Endothelial cell of umbilical vein (primary cell): ENCODE measurements at regions not wholly inside any gene's neighbourhood (a gene's known extent, or its start where the extent isn't known, plus 50 kb on each side); places are given as distances from the start of the nearest gene placed in this dataset.

Experiments used
- BruUV-seq: library from RNA; stranded (reverse); fragments of 400-500 nt; replicated peaks from 2 replicates; lab custom pipeline; 2021; lab: Mats Ljungman, UMichigan
- CTCF ChIA-PET: fragments of 300-600, 350-600 bp; sonication (Branson Sonifier 250); formaldehyde crosslinking; loops from one replicate; lab custom pipeline; 2021; ENCODE audit warnings: antibody characterized with exemption, inconsistent platforms; lab: Charles Lee
- POLR2A ChIA-PET: fragments of 300-600, 350-600 bp; sonication (Branson Sonifier 250); formaldehyde crosslinking; loops from one replicate; lab custom pipeline; 2021; ENCODE audit warnings: antibody characterized with exemption, inconsistent platforms; lab: Charles Lee
- DNase-seq: peaks from one replicate; pipeline ENCODE4 v3.0.0-alpha.2; 2011; ENCODE audit warnings: low read depth, low spot score
- FAIRE-seq: peaks from 2 replicates; lab custom pipeline; 2011; peaks lifted over from hg19 to GRCh38; lab: Jason Lieb, UNC
- H2AFZ ChIP-seq: 2 replicates; pipeline ENCODE4 v1.6.0; 2012; ENCODE audit warnings: low read depth, low read length, control low read depth, inconsistent platforms
- H3K27ac ChIP-seq: 2 replicates; pipeline ENCODE4 v1.5.1; 2011; ENCODE audit warnings: low read depth, mild to moderate bottlenecking, control low read depth, low read length, moderate library complexity; ENCODE audit not compliant: insufficient read depth
- H3K27me3 ChIP-seq, 2 experiments: 2 replicates each; pipeline versions ENCODE4 v1.6.0 to v1.6.1; 2011; ENCODE audit warnings: low read length in 2 of 2, mixed read lengths in 1 of 2; ENCODE audit not compliant: control insufficient read depth in 2 of 2, insufficient read depth in 2 of 2
- H3K36me3 ChIP-seq, 2 experiments: 2 replicates in 1 of 2; 3 replicates in 1 of 2; pipeline ENCODE4 v1.5.1; 2011; ENCODE audit warnings: low read length in 2 of 2, mild to moderate bottlenecking in 1 of 2, moderate library complexity in 1 of 2; ENCODE audit not compliant: control insufficient read depth in 2 of 2, insufficient read depth in 2 of 2; ENCODE audit errors: extremely low read depth in 1 of 2
- H3K4me1 ChIP-seq: 3 replicates; pipeline ENCODE4 v1.5.1; 2011; ENCODE audit warnings: mild to moderate bottlenecking, low read length; ENCODE audit not compliant: control insufficient read depth, insufficient read depth; ENCODE audit errors: extremely low read depth
- H3K4me2 ChIP-seq: 2 replicates; pipeline ENCODE4 v1.6.1; 2011; ENCODE audit warnings: low read length, control low read depth, mixed read lengths; ENCODE audit not compliant: insufficient read depth
- H3K4me3 ChIP-seq, 3 experiments: fragments of 200-600 bp in 1 of 3; sonication (generic), shearing (Covaris generic) in 1 of 3; replicated peaks in 1 of 3; 2 replicates each; pipeline ENCODE4 v1.5.1; 2011 to 2016; ENCODE audit warnings: control low read depth in 3 of 3, low read length in 3 of 3, mild to moderate bottlenecking in 2 of 3, inconsistent platforms in 1 of 3, low read depth in 1 of 3, moderate library complexity in 1 of 3; ENCODE audit not compliant: insufficient read depth in 1 of 3
- H3K79me2 ChIP-seq: 2 replicates; pipeline ENCODE4 v1.6.0; 2012; ENCODE audit warnings: low read length, inconsistent platforms; ENCODE audit not compliant: control insufficient read depth, insufficient read depth
- H3K9ac ChIP-seq: replicated peaks from 2 replicates; pipeline ENCODE3; 2011; ENCODE audit warnings: low read length, control low read depth; ENCODE audit not compliant: insufficient read depth; ENCODE audit errors: extremely low read depth
- H3K9me1 ChIP-seq: replicated peaks from 3 replicates; pipeline ENCODE4 v1.6.0; 2011; ENCODE audit warnings: mild to moderate bottlenecking, low read length; ENCODE audit not compliant: control insufficient read depth, insufficient read depth; ENCODE audit errors: extremely low read depth
- H3K9me3 ChIP-seq: replicated peaks from 2 replicates; pipeline ENCODE4 v1.5.1; 2012; ENCODE audit warnings: low read length, inconsistent platforms; ENCODE audit not compliant: control insufficient read depth, insufficient read depth
- H4K20me1 ChIP-seq: replicated peaks from 2 replicates; pipeline ENCODE3; 2011; ENCODE audit warnings: mild to moderate bottlenecking, low read length; ENCODE audit not compliant: control insufficient read depth, insufficient read depth; ENCODE audit errors: extremely low read depth
- EZH2 ChIP-seq: IDR thresholded peaks from 2 replicates; pipeline ENCODE4 v1.6.1; 2012; ENCODE audit warnings: borderline replicate concordance, low read depth, mild to moderate bottlenecking, moderate library complexity, low read length, inconsistent platforms; ENCODE audit not compliant: severe bottlenecking
- FOS ChIP-seq: IDR thresholded peaks from 2 replicates; pipeline ENCODE4 v1.6.1; 2011; ENCODE audit warnings: mild to moderate bottlenecking, low read length, moderate library complexity, borderline replicate concordance; ENCODE audit not compliant: insufficient read depth
- GATA2 ChIP-seq: IDR thresholded peaks from 2 replicates; pipeline ENCODE4 v1.7.0; 2011; ENCODE audit warnings: low read depth, mild to moderate bottlenecking, moderate library complexity, mixed read lengths, low read length; ENCODE audit not compliant: insufficient read length, insufficient read depth
- JUN ChIP-seq: IDR thresholded peaks from 2 replicates; pipeline ENCODE4 v1.6.1; 2011; ENCODE audit warnings: borderline replicate concordance, low read depth; ENCODE audit not compliant: insufficient read length, insufficient read depth
- MAX ChIP-seq: IDR thresholded peaks from 2 replicates; pipeline ENCODE4 v1.6.1; 2011; ENCODE audit not compliant: insufficient read depth, insufficient read length
- MYC ChIP-seq: IDR thresholded peaks from one replicate; pipeline ENCODE4 v1.6.1; 2011; ENCODE audit warnings: mild to moderate bottlenecking, low read depth, low read length
- POLR2A ChIP-seq: IDR thresholded peaks from 2 replicates; pipeline ENCODE4 v1.6.1; 2012; ENCODE audit warnings: low read depth, mild to moderate bottlenecking, control low read depth, low read length
- POLR2AphosphoS5 ChIP-seq: IDR thresholded peaks from 2 replicates; pipeline ENCODE4 v1.6.1; 2012; ENCODE audit warnings: low read depth, mild to moderate bottlenecking, control low read depth, low read length, moderate library complexity; ENCODE audit not compliant: insufficient read depth
- dilution Hi-C: fragments of 300-500 bp; cut with MboI; formaldehyde crosslinking; loops from one replicate; pipeline ENCODE4 v1.15.0; 2019; ENCODE audit warnings: low sequenced_read_pairs; ENCODE audit not compliant: extremely low pct_ligation_motif_present
- intact Hi-C: fragments of 100-400 bp; cut with micrococcal nuclease; formaldehyde crosslinking; loops from one replicate; pipeline ENCODE4 v1.10.0; 2022
- TF ChIP-seq, protein P1 (sequence below), 2 donors: IDR thresholded peaks; 1 replicate in 1 of 2; 2 replicates in 1 of 2; pipeline ENCODE4 v1.5.1; 2011; ENCODE audit warnings: low read length in 2 of 2, mild to moderate bottlenecking in 2 of 2, moderate library complexity in 2 of 2, control low read depth in 1 of 2, inconsistent platforms in 1 of 2, low read depth in 1 of 2; ENCODE audit not compliant: insufficient read depth in 1 of 2; ENCODE audit errors: extremely low read depth in 1 of 2

- no peaks in the 10 kb centered on the region for H3K9me3 ChIP-seq
- H3K4me2 ChIP-seq, result no peak overlapping the region
- H3K4me1 ChIP-seq, result no peaks in the 10 kb centered on the region
- H3K9ac ChIP-seq, result no peak overlapping the region
- DNase-seq, result no peak
- no TSS peak for BruUV-seq
- H3K9me1 ChIP-seq, result no peaks in the 10 kb centered on the region
- H3K4me3 ChIP-seq, result no peak overlapping the region
- no peaks in the 10 kb centered on the region for H3K36me3 ChIP-seq
- FAIRE-seq, result no peak
- TF ChIP-seq FOS (no peak), MYC (no peak), JUN (no peak), EZH2 (no peak), POLR2AphosphoS5 (no peak), MAX (no peak), POLR2A (no peak), GATA2 (no peak)
- TF ChIP-seq, protein P1, sequence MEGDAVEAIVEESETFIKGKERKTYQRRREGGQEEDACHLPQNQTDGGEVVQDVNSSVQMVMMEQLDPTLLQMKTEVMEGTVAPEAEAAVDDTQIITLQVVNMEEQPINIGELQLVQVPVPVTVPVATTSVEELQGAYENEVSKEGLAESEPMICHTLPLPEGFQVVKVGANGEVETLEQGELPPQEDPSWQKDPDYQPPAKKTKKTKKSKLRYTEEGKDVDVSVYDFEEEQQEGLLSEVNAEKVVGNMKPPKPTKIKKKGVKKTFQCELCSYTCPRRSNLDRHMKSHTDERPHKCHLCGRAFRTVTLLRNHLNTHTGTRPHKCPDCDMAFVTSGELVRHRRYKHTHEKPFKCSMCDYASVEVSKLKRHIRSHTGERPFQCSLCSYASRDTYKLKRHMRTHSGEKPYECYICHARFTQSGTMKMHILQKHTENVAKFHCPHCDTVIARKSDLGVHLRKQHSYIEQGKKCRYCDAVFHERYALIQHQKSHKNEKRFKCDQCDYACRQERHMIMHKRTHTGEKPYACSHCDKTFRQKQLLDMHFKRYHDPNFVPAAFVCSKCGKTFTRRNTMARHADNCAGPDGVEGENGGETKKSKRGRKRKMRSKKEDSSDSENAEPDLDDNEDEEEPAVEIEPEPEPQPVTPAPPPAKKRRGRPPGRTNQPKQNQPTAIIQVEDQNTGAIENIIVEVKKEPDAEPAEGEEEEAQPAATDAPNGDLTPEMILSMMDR (IDR thresholded peaks at IDR 0.05; ENCODE audit: extremely low read depth in 1 of 2, insufficient read depth in 1 of 2, low read depth in 1 of 2, low read length in 2 of 2), result no peak
- POLR2A ChIA-PET, result no interaction called here
- H3K79me2 ChIP-seq, result no peaks in the 10 kb centered on the region
- no peak overlapping the region for H3K27ac ChIP-seq
- no peaks in the 10 kb centered on the region for H4K20me1 ChIP-seq
- CTCF ChIA-PET, result interaction anchor here (1.3 to 2.8 kb wide), 2 partner anchors 8 to 23 kb away, joined by 3 to 13 read pairs; no protein-coding TSS in a partner anchor
- intact Hi-C loops (no loop called here), dilution Hi-C loops (no loop called here)
- H3K27me3 ChIP-seq, result no peaks in the 10 kb centered on the region
- no peak overlapping the region for H2AFZ ChIP-seq
Observed at GRCh38 chr3:110291886-110292501, 779.6 kb upstream of the NECTIN3 start.
